Right renal cortex interstitium (tissue), 3 donors: ENCODE measurements at regions not wholly inside any gene's neighbourhood (a gene's known extent, or its start where the extent isn't known, plus 50 kb on each side); places are given as distances from the start of the nearest gene placed in this dataset.

Experiments used
- DNase-seq, 3 donors: peaks; one replicate each; pipeline ENCODE4 v3.0.0-alpha.2; 2013; ENCODE audit warnings: low read depth in 3 of 3, low spot score in 2 of 3

DNA sequence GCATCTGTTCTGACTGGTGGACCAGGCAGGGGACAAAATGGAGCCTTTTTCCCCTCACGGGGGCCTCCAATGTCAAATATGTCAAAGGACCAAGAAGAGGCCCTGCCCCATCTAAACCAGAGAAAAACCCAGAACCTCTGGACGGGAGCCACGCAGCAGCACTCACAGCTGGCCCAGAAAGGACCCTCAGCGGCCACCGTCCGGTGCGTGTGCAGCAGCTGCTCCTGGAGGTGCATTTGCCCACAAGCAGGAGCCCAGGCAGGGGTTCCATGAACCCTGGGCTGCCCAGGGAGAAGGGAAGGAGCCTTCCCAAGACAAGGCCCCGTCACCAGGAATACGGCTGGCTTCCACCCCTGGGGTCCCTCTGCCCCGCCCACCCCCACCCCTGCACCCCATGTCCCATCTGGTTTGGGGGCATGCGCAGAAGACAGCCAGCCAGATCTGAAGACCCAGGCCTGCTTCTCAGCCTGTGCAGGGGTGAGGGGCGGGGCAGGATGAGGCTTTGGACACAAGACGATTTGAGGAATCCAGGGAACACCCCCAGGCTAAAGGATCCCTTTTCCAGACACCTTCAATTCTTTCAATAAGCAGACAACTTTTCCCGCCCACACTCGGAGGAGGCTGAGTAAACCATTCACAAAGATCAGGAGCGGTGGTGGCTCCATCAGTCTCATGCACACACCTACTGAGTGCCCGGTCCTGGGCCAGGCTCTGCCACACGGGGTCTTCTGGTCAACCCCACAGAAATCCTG, 423.1 kb downstream of the SHANK2 start:
- DNase-seq, result no peak

- no peak for DNase-seq
These were observed 422.5 kb downstream of the SHANK2 start for GRCh38 chr11:70829886-70830272.

DNA sequence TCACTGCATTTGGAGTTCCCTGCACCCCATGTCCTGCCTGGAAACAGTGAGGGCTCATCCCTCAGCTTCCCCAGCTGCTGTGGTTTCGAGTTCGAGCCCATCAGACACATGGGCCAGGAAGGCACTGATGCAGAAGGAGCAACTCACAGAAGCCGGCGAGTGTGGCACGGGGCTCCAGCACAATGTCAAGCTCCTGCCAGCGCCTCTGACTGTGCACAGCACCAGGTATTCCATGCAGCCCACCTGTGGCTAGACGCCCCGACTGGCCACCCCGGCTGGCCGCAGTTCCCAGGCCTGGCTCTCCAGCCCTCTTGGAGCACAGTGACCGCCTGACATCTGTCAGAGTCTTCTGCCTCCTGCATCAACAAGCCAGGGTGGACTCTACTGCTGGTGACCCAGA, 419.4 kb downstream of the SHANK2 start:
- DNase-seq, result no peak

DNA sequence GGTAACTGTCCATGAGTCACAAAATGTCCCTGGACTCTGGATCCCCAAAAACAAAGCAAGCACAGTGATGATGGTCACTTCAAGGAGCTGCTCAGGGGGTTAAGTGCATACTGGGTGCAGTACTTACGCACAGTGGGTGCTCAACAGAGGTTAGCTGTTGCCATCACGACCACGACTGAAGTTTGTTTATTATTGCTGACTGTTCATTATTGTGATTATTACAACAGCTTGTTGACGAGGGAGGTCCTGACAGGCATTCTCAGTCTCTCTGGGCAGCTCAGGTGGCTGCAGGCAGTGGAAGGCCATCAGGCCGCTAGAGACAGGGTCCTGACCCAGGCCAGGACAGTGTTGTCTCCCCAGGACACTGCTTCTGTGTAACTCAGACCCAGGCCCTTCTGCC, 418.8 kb downstream of the SHANK2 start:
- no peak for DNase-seq

GRCh38 chr11:70834277-70834940, 418.0 kb downstream of the SHANK2 start:
- DNase-seq, result no peak

- no peak for DNase-seq
These were observed 417.3 kb downstream of the SHANK2 start for GRCh38 chr11:70834984-70835560.

DNA sequence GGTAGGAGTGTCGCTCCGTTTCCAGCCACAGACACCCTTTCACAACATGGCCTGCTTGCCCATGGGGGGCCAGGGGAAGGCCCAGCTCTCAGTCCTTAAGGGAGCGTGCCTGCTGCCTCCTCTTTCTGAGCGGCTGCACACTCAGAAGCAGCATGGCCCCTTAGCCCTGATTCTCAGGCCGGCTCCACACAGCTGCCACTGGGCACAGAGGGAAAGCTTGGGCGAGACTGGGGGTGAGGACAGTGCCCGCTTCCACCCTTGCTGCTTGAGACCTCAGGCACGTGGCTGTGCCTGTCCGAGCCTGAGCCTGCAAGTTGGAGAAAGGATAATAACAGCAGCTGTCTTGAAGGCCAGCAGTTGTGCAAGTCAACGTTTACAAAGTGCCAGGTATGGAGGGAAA, 416.3 kb downstream of the SHANK2 start:
- DNase-seq, result no peak

GRCh38 chr11:70838198-70838597, 414.2 kb downstream of the SHANK2 start:
- no peak for DNase-seq

- no peak for DNase-seq
These were observed 412.5 kb downstream of the SHANK2 start for GRCh38 chr11:70839851-70840250.

DNA sequence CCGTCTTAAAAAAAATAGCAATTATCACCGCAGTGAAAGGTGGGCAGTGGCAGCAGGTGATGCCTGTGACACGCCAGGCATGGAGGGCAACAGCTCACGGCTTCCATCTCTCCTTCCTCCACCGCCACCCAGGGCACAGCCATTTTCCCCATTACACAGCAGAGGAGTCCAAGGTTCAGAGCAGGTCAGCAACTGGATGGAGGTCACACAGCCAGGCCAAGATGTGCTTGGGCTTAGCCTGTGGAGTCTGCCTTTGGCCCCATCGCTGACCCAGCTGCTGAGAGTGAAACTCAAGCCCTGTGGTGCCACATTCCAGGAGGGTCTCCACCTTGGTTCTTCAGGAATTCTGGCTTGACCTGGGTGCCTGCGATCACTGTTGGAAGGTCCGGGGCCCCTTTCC, 411.1 kb downstream of the SHANK2 start:
- no peak for DNase-seq

- no peak for DNase-seq
These were observed 410.1 kb downstream of the SHANK2 start for GRCh38 chr11:70842256-70842655.

DNA sequence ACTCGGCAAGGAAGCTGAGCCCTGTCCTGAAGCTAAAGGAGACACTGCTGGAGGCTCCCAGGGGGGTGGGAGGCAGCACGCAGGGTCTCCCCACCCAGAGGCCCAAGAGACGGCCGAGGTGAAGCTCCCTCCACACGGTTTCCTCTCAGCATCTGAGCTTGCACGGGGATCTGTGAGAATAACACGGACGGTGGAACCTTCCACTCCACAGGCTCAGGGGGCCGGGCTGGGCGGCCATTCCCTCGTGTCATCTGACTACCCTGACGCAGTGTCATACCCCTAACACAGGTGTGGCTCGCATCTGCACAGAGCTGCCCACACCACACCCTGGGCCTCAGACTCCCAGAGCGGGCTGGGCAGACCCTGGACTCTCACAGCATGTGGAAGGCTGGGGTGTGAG, 409.7 kb downstream of the SHANK2 start:
- DNase-seq, result no peak

GRCh38 chr11:70843906-70844305, 408.5 kb downstream of the SHANK2 start:
- no peak for DNase-seq

- no peak for DNase-seq
These were observed 408.0 kb downstream of the SHANK2 start for GRCh38 chr11:70844387-70844786.

GRCh38 chr11:70845591-70846041, 406.8 kb downstream of the SHANK2 start:
- no peak for DNase-seq

DNA sequence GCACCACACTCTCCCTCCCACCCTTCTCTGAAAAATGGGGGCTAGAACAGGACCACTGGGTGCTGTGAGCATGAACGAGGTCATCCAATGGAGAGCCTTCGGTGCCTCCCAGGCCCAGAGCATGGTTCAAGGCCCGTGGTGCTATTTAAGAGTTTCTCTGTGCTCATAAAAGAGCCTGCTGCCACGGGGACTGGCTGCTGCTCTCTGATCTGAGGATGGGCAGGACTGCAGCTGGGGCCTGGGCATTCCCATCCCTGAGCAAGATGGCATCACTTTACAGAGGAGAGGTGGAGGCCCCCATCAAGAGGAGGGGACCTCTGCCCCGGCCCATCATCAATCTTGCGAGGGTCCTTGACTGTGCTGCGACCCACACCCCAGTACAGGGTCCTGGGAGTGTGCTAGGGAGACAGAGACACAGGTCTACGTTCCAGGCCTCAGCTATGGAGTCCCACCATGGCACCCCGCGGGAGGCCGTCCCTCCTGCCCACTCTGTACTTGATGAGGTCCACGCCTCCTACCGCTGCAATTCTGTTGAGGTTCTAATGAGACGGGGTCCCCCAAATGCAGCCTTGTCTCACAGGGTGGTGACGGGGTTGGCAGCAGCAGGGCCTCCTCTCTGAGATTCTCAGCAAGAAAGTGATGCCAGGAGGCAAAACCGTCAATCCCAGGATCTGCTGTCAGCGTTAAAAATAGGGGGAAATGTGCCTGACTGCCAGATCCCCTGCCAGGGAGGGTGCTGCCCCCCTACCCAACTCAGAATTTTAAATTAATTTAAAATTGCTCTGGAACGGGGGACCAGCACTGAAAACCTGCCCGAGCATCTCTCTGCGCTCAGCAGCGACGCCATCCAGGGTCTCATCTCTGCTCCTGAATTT, 405.4 kb downstream of the SHANK2 start:
- DNase-seq, result no peak

- DNase-seq, result no peak
These were observed 404.1 kb downstream of the SHANK2 start for GRCh38 chr11:70848243-70848750.

DNA sequence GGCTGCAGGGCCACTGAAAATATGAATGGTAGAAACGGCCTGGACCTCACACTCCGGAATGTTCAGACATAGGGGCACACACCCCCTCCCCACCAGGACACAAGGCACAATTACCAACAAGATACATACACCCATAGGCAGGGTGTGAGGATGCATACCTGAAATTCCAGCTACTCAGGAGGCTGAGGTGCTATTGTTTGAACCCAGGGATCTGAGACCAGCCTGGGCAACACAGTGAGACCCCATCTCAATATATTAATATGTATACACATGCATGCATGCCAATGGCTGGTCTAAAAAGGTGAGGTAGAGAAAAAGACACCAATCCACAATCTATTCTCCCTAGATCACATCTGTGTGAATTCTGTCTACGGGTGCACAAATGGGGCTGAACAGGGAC, 403.3 kb downstream of the SHANK2 start:
- DNase-seq, result no peak

- no peak for DNase-seq
These were observed 401.1 kb downstream of the SHANK2 start for GRCh38 chr11:70851308-70851707.

DNA sequence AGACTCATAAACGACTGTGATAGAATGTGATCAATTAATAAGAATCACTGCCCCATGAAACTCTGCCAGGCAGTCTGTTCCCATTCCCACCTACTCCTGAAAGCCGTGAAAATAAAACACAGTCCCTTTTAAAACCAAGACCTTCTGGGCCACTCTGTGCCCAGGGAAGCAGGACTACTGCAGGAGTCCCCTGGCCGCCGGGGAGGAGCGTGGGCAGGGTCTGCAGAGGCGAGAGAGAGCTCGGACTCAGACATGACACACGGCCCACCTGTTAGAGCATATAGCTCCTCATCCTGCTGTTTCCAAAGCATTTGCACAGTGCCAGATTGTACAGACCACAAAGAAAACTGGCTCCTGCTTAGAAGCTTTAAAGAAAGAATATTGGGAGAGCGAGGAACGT, 400.5 kb downstream of the SHANK2 start:
- DNase-seq, result no peak
